ENCODE measurements at regions not wholly inside any gene's neighbourhood (a gene's known extent, or its start where the extent isn't known, plus 50 kb on each side); places are given as distances from the start of the nearest gene placed in this dataset.
A peak's percentile ranks its signal among the peaks of the same experiment; 100 is the strongest.

- DNase-seq = peak in 1 of 14 donors; percentile 10
Measured at GRCh38 chr5:167587772-167588437, 703.5 kb upstream of the WWC1 start.

DNA sequence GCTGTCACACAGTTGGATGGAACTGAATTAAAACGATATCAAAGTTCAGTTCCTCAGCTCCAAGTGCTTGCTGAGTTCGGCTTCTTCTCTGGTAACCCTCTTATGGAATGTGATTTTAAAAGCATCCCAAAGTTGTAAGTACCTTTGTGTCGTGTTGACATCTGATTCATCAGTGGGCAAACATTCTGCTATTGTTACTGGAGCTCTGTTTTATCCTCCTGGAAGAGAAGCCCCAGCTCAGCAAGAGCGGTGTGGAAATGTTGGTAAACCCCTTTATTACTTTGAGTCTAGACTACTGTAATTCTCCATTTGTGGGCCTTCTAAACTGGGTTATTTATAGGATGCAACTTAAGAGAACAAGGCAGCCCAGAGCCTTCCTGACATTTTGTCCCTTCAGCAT is 699.3 kb upstream of the WWC1 start:
- DNase-seq = no peak

GRCh38 chr5:167593329-167594060 is 698.0 kb upstream of the WWC1 start:
- DNase-seq = no peak

- DNase-seq = no peak
Measured at GRCh38 chr5:167594061-167594435, 697.4 kb upstream of the WWC1 start.

DNA sequence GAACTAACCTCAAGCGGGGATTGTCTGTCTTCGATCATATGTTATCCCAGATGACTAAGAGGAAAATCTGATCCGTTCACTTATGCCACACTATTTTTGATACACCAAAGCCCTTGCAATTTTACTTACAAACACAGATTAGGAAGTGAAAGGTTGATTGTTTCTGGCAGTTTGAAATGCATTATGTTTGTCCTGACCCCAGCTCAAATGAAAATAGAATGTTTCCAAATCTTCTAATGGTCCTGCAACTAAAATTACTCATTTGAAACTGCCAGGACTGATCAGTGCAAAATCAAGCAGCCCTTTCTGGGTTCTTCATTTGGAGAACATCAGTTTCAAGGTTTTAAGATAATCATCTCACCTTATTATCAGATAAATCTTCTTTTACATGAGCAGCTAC is 696.7 kb upstream of the WWC1 start:
- no peak for DNase-seq

DNA sequence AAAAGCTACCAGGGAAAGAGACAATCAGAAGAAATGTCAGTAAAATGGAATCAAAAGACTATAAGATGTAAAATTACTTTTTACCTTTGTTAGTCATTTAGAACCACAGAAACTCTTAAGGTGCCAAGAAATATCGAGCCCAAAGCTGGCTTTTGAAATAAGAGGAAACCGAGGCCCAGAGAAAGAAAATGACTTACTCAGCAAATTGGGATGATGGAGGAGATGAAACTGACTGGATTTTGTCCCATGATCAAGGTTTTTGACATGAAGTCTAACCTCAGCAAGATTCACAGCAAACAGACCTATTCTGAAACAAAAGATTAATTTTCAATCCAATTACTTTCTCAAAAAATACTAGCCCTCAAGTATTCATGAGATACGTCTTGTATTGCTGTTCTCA is 696.2 kb upstream of the WWC1 start:
- no peak for DNase-seq

DNA sequence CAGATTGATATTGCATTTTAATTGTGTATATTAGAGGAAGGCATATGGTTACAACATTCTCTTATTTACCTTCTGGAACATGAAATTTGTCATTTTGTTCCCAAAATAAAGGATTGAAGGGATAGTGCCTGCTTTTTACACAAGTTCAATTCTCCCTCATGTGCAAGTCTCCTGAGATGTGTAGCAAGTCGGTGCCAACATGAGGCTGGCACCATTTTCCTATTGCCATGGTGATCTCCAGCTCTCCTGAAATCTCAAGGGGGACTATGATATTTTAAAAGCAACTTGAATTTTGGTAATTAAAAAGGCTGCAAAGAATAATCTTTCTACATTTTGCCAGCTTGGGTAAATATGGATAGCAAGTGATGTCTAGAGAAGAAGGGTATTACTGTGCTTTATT is 693.3 kb upstream of the WWC1 start:
- no peak for DNase-seq

- DNase-seq = no peak
Measured at GRCh38 chr5:167602067-167602466, 689.4 kb upstream of the WWC1 start.

- no peak for DNase-seq
Measured at GRCh38 chr5:167603135-167603534, 688.3 kb upstream of the WWC1 start.

DNA sequence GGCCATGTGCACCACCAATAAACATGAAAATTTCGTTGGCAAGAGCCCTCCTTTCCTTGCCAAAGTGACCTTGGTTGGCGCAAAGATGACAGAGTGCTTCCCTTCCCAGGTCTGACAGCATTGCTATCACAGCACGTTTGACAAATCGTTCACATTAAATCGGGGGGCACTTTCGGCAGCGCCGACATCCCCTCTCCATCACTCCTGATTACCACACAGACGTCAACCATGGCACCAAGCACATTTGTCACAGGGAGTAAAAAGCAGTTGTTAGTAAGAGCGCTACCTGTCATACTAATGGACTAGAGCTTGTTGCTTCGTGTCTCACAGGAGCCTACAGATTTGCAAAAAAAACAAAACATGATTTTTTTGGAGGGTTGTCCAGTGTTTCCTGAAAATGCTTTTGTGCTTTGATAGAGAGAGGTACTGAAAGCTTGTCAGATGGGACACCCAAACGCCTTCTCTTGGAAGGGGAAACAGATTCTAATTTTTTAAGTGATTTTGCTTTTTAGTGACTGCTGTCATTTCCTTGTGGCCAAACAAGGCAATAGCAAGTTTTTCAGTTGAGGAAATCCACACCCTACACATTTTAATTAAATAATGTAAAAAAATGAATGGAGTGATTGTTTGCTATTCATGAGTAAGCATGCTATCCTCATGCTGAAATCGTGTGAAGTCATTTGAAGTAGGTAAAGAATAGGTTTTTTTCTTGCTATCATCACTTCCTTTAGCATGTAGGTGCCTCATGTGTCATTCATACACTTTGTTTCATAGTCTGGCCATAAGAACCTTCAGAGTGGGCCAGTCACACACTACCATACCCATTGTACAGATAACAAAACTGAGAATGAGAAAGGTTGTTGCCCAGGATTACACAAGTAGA is 682.8 kb upstream of the WWC1 start:
- no peak for DNase-seq

- DNase-seq = no peak
Measured at GRCh38 chr5:167614294-167615021, 677.0 kb upstream of the WWC1 start.

- no peak for DNase-seq
Measured at GRCh38 chr5:167616043-167616890, 675.2 kb upstream of the WWC1 start.

GRCh38 chr5:167623354-167623753 is 668.1 kb upstream of the WWC1 start:
- DNase-seq = no peak

- DNase-seq = no peak
Measured at GRCh38 chr5:167624053-167624452, 667.4 kb upstream of the WWC1 start.

DNA sequence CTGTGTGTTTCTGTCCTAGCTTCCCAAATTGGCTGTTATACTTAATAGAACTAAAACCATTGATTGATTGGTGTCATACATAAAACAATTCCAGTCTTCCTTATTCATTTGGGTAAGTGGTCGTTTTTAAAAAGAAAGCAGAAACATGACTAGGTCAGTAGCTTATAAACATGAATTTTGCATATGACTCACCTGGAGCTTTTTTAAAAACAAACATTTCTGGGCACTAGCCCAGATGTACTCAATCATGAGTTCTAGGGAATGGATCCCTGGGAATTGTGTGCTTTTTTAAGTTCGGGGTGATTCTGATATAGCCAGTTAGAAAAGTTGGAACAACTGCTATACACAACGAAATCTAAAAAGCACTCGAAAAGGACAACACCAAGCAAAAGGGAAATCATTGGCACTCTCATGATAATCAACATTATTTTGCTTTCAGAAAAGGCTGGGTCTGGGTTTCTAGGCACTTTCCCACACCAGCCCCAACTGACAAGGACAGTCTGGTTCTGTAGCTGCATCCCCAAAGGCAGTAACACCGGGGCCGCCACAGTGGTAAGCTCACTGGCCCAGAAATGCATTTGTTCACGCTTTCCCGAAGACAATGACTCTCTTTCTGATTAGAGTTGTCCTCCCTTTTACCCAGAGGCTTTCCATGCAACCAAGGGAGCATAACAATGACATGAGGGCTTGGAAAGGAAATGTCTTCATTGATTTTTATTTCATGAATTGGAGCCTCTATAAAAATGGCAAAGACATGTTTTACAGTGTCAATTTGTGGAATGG is 664.9 kb upstream of the WWC1 start:
- no peak for DNase-seq

DNA sequence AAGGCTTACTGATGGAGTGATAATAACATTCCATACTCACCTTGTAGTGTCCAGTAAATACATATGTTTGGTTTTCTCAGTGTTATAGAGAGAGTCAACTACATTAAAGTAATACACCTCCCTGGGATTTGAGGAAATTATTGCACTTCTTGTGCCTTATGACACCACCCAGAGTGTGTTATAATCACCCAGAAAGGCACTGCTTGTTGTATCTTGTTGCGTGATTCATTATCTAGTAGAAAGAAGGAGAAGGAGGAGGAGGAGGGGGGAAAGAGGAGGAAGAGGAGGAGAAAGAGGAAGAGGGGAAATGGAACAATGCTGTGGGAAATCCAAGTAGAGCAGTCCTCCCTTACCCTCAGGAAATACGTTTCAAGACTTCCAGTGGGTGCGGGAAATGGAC is 661.8 kb upstream of the WWC1 start:
- DNase-seq = no peak

DNA sequence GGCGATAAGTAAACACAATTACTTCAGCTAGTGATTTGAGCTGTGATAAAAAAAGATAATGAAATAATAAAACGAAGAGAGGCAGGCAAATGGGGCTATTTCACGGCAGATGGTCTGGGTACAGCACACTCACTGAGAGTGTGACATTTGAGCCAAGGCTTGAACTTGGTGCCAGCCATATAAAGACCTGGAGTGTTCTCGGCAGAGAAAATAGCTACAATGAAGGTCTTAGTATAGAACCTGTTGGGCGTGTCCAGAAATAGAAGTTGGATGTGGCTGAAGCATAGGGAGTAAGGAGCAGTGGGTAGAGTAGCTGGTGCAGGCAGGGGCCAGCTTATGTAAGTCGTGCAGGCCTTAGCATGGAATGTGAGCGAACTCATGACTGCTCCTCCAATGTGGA is 660.3 kb upstream of the WWC1 start:
- DNase-seq = peak in 1 of 14 donors; percentile 91

DNA sequence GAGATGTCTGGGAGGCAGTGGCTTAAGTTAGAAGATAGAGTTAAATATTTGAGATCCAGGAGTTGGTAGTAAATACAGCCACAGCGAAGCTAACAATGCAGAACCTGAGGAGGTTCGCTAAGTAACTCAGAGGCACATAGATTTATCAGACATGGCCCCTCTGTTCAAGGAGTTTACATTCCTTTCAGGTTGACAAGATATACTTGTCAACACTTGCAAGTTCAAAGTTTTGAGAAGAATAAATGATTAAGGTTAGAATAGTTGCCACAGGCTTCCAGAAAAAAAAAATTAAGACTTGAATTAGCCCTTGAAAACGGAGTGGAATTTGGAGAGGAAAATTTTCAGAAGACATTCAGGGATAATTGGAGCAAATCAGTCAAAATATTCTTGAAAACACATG is 658.3 kb upstream of the WWC1 start:
- DNase-seq = peak in 1 of 14 donors; percentile 2

DNA sequence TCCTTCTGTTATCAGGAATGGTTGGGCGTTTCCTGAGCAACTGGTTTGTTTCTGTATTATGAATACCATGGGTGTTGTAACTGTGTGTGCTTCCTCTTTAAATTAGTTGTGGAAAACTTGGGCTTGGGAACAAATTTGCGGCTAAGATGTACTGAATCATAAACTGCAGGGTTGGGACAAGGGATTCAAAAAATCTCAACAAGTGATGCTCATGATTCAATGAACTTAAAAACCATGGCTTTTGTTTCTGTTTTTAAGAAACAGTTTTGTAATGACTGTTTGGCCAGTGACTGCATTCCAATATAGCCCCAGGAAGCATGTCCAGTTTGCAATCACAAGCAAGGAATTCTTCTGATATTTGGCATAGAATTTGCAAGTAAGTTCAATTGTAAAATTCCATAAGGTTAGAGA is 657.5 kb upstream of the WWC1 start:
- DNase-seq = no peak

GRCh38 chr5:167634432-167634831 is 657.0 kb upstream of the WWC1 start:
- DNase-seq = no peak

DNA sequence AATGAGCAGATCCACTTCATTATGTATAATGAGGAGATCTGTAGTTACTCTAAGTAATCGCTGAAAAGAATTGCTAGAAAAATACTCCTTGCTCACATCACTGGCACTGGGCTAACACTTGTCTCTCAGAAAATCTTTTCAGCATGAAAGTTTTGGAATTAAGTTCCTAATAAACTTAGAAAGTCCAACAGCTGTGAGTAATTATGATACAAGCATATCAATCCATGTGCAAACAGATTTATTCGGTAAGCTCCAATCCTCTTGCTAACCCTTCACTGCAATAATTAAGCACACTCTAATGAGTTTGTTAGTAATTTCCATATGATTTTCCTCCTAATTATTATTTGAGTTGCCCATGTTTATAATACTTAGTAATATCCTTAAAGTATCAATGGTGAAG is 652.6 kb upstream of the WWC1 start:
- no peak for DNase-seq
